ENCODE measurements at regions not wholly inside any gene's neighbourhood (a gene's known extent, or its start where the extent isn't known, plus 50 kb on each side); places are given as distances from the start of the nearest gene placed in this dataset.
"Not testable (repeated sequence)": the region's sequence is repeated elsewhere in the genome, so short reads cannot be mapped to it uniquely, and the experiment has no call there.

GRCh38 chr7:63291758-63292157 is 706.9 kb upstream of the ZNF722 start:
- DNase-seq, result not testable (repeated sequence)

DNA sequence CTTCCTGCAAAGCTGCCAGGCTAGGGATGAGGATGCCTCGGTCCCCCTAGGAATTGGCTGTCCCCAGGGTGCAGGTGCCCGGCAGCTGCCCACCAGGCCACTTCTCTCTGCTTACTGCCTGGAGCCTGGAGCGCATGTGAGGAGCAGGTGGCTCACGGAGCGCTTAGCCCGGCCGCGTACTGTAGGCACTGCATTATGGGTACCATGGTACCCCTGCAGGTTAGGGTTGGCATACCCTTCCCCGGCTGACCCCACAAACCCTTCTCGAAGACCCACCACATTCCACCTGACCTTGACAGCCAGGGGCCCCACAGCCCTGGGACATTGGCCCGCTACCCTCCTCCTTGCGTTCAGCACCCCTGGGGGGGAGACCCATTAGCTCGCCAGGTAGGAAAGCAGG is 681.1 kb upstream of the ZNF722 start:
- not testable (repeated sequence) for DNase-seq

- DNase-seq, result peak; percentile 35
Measured at GRCh38 chr7:63348755-63349408, 649.8 kb upstream of the ZNF722 start.

DNA sequence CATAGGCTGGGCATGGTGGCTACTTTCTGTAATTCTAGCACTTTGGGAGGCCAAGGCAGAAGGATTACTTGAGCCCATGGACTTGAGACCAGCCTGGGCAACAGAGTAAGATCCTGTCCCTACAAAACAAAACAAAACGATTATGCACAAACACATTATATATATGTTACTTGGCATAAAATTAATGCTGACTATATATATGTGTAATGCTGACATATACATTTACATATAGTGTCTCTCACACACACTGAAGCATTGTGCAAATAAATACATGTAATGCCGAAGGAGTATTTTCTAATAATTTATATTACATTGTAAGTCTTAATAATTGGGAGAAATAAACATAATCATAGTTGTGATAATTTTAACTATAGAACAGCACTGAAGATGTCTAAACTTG is 621.8 kb upstream of the ZNF722 start:
- no peak for DNase-seq

GRCh38 chr7:63394139-63394538 is 604.5 kb upstream of the ZNF722 start:
- DNase-seq, result not testable (repeated sequence)

- not testable (repeated sequence) for DNase-seq
Measured at GRCh38 chr7:63407881-63408280, 590.8 kb upstream of the ZNF722 start.

Measured in activated CD8-positive, alpha-beta memory T cell treated with anti-CD3 and anti-CD28 coated beads for 24 hours (primary cell).